HG02852 (cell line): ENCODE measurements at regions not wholly inside any gene's neighbourhood (a gene's known extent, or its start where the extent isn't known, plus 50 kb on each side); places are given as distances from the start of the nearest gene placed in this dataset.
A peak's percentile ranks its signal among the peaks of the same experiment; 100 is the strongest.
"Not testable (repeated sequence)": the region's sequence is repeated elsewhere in the genome, so short reads cannot be mapped to it uniquely, and the experiment has no call there.

ENCODE experiments used
- ATAC-seq: cut with Tn5 transposase; IDR thresholded peaks from one replicate; pipeline ENCODE4 v1.9.1; 2021; ENCODE audit warnings: mild to moderate bottlenecking, moderate library complexity; ENCODE audit not compliant: unreplicated experiment

DNA sequence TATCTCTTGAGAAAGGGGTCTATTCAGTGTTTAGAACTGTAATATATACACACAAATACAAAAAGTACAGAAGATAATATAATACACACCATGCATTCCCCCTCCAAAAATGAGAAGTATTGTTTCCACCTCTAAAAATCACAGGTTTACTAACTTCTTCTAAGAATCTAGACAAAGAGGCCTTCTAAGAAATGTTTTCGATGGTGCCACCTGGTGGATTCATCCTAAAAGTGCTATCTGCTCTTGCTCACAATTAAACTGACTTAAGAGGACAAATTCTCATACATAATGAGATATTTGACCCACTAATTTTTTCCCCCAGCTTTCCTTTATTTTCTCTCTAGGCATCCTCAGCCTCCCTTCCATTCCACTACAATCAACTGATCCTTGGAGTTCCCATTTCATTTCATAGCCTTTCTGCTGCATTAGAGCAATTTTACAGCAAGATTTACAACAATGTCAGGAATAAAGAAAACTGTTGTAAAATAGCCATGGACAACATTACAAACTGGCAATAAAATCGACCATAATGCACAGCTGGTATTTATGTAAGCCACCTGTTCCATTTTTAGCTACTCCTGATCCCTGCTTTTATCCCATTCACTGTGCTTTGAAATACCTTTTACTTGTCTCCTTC lies 124.6 kb downstream of the ARRDC4 start:
- no peak for ATAC-seq

DNA sequence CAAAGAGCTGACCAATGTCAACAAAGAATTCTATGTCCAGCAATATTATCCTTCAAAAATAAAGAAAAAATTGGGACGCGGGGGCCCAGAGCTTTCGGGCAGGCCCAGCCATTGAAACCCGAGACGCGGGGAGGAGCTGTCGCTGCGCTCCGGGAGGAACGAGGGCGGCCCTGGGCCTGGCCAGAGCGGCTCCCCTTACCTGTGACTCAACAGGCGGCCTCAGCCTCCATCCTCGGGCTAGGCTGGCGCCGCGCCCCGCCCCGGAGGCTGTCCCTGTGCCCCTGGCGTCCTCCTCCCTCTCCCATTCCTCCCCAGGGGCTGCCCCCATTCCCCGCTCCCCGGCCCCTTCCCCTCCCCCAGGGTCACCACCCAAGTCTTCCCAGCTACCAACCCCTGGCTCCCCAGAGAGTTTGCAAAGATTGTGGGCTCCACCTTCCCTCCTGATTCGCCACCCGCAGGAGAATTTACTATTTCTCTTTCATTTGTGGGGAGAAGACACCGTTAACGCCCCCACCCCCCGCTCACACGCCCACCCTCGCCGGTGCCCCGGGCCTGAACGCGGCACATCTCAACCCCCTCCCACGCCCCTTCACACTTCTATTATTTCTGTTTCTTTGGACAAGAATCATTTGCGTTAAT lies 127.9 kb downstream of the ARRDC4 start:
- ATAC-seq, result peak; percentile 57

- not testable (repeated sequence) for ATAC-seq
Measured at GRCh38 chr15:98089352-98089751, 128.8 kb downstream of the ARRDC4 start.

GRCh38 chr15:98097986-98098385 lies 137.5 kb downstream of the ARRDC4 start:
- ATAC-seq, result not testable (repeated sequence)

- not testable (repeated sequence) for ATAC-seq
Measured at GRCh38 chr15:98100606-98101005, 140.1 kb downstream of the ARRDC4 start.

- ATAC-seq, result no peak
Measured at GRCh38 chr15:98103570-98103969, 143.1 kb downstream of the ARRDC4 start.

DNA sequence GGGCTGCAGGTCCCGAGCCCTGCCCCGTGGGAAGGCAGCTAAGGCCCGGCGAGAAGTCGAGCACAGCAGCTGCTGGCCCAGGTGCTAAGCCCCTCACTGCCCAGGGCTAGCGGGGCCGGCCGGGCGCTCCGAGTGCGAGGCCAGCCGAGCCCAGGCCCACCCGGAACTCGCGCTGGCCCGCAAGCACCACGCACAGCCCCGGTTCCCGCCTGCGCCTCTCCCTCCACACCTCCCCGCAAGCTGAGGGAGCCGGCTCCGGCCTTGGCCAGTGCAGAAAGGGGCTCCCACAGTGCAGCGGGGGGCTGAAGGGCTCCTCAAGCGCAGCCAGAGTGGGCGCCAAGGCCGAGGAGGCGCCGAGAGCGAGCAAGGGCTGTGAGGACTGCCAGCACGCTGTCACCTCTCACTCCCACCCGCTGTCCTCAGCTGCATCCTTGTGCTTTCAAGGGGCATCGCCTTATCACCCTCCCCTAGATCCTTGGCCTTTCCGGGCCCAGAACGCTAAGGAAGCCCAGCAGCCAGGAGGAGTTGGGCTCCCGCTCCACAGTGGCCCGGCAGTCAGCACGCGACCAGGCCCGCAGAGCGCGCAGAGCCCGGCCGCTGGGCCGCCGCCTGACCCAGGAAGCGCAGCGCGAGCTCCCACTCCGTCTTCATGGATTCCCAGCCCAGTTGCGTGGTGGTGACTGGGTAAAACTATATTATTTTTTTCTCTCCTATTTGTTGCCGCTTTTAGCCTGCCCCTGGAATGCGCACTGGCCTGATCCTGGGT lies 144.1 kb downstream of the ARRDC4 start:
- not testable (repeated sequence) for ATAC-seq

DNA sequence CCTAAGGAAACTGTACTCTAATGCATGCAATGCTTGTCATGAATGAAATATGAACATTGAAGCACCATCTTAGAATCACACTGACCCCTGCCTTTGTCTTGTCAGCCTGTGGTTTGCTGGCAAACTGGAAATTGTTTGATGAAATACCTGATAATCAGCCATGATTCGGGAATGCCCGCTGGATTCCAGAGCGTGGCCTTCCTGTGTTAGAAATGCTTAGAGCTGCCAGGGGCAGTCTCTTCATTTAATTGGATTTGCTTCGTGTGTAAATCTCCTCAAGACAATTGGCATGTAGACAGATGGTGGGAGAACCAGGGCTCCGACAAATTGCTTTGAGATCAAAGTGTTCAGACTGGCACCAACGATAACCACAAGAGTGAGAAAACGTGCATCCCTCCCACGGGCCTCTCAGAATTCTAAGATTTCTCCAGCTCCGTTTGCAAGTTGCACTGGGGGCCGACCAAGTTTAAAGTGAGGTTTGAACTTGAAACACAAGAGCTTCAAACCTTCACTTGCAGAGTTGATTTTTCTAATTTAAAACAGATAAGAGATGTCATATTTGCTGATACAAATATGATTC lies 146.2 kb downstream of the ARRDC4 start:
- ATAC-seq, result not testable (repeated sequence)

- ATAC-seq, result no peak
Measured at GRCh38 chr15:98111806-98112205, 151.3 kb downstream of the ARRDC4 start.

DNA sequence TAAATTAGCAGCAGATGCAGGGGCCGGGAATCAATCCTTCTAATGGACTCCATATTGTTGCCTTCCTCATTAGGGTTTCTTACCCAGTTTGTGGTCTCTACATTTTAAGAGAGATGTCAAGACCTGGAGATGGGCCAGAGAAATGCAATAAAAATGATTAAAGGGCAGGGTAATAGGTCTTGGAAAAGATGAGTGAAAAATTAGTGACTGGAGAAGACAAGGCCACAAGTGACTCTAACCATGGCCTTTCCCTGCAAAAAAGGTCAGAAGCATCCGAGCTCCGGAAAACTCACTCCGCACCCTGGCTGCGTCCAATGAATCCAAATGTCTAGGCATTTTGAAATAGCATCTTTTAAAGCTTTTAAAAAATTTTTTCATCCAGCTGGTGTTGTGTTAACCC lies 152.8 kb downstream of the ARRDC4 start:
- ATAC-seq, result no peak

DNA sequence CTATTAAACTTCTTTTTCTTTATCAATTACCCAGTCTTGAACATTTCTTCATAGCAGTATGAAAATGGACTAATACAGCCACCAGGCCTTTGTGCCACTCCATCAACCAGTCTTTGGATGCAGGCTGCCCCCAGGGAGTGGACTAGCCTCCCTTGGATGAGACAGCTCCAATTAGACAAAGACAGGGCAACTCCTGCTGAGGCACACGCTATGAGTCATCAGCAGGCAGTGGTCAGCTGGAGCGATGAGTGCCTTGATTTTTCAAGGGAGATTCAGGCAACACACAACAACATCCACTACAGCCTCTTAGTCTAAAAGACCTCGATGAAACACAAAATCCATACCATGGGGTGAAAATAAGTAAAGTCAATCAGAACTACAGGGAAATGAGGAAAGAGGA lies 160.1 kb downstream of the ARRDC4 start:
- no peak for ATAC-seq

- no peak for ATAC-seq
Measured at GRCh38 chr15:98121536-98121935, 161.0 kb downstream of the ARRDC4 start.

DNA sequence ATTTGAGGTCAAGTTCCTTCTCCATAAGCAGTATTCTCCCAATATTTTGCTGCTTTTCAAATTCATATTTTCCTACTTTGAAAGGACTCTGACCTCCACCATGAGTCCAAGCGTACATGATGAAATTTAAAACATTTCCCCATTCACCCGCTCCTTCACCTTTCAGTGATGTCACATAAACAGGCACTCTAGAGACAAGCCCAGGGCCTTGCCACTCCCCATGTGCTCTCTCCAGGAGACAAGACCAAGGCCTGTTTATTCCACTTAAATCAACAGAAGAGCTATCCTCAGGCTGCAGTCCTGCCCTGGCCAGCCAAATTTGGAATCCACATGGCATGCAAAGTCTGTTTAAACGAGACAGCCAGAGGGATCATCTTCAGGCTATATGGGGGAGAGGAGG lies 161.5 kb downstream of the ARRDC4 start:
- no peak for ATAC-seq

GRCh38 chr15:98123297-98123696 lies 162.8 kb downstream of the ARRDC4 start:
- no peak for ATAC-seq

DNA sequence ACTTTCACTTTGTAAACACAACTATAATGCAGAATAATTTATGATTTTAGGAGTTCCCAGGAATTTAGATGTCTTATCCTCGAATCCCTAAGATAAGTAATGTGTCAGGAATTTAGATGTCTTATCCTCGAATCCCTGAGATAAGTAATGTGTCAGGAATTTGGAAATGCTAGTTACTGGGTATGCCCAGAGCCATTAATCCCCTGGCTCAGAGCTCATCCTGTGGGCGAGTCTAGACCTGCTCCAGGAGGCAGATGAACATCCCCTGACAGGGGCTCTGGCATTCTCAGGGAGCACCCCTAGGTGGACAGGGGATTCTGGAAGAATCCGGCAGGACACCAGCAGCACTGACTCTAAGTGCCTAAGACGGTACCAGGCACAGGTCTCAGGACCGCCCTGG lies 163.3 kb downstream of the ARRDC4 start:
- ATAC-seq, result no peak

GRCh38 chr15:98124581-98124980 lies 164.1 kb downstream of the ARRDC4 start:
- no peak for ATAC-seq

DNA sequence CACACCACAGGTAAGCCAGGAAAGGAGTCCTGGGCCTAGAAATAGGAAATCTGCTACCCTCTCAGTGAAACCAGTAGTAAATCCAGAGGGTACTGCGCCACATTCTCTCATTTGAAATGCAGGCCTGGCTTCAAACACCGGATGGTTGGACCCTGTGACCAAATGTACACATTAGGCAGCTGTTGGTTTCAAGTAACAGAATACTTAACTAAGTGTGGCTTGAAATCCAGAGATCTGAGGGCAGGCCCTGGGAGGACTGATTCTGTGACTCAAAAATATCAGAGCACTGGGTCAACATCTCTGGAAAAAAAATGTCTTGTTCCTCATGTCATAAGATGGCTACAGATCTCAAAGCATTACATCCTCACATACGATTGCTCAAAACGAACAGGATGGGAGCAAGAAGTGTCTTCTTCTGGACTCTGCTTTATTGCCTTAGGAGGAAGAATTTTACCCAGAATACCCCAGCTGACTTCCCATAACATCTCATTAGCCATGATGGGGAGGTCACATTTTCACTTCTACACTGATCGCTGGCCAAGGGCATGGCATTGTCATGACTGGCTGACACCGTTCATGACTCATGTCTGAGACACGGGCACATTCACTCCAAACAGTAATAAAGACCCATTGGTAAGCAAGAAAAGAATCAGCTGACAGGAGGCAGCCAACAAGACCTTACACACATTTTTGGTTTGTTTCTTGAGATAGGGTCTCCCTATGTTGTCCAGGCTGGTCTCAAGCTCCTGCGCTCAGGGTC lies 166.0 kb downstream of the ARRDC4 start:
- ATAC-seq, result no peak

- no peak for ATAC-seq
Measured at GRCh38 chr15:98127586-98127985, 167.1 kb downstream of the ARRDC4 start.

DNA sequence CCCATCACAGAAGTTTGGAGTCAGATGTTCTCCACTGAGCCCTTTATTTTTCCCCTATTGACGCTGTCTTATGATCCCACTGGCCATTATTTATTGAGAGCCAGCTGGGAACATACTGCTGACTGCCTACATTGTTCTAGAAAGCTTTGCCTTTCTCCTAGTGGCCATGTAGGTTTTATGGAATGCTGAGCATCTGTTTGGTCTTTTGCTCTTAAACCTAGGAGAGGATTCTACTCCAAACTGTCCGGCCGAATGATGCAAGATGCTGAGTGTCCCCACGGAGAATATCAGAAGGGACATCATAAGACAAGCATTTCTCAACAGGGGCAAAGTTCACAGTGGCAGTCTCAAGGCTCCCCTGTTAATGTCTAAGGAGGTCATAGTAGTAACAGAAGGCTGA lies 171.4 kb downstream of the ARRDC4 start:
- no peak for ATAC-seq

- ATAC-seq, result no peak
Measured at GRCh38 chr15:98134905-98135304, 174.4 kb downstream of the ARRDC4 start.

DNA sequence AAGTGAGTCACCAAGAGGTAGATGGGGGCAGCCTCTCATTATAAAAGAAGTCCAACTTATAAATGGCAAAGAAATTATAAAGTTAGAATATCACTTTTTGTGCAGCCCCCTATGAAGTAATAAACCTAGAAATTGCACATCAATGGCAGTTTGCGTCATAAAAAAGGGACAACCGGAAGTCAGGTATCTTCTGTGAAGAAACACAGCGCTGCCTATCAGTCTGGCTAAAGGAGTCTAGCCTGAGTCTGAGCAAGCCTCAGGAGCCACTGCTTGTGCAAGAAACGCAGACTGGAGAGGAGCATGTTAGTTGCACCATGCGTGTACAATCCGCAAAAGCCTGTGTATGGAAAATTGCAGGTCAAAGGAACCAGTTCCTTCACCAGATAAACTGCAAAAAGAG lies 178.4 kb downstream of the ARRDC4 start:
- ATAC-seq, result no peak
